NCI-H82 (cell line): ENCODE measurements at regions not wholly inside any gene's neighbourhood (a gene's known extent, or its start where the extent isn't known, plus 50 kb on each side); places are given as distances from the start of the nearest gene placed in this dataset.
"Not testable (repeated sequence)": the region's sequence is repeated elsewhere in the genome, so short reads cannot be mapped to it uniquely, and the experiment has no call there.

Experiments
- DNase-seq: peaks from one replicate; lab custom pipeline; 2025; lab: John Stamatoyannopoulos, UW

- no peak for DNase-seq
These were observed 248.8 kb downstream of the RDH14 start for GRCh38 chr2:18311420-18312195.

- no peak for DNase-seq
These were observed 250.8 kb downstream of the RDH14 start for GRCh38 chr2:18309627-18310026.

GRCh38 chr2:18309188-18309587 is 251.3 kb downstream of the RDH14 start:
- no peak for DNase-seq

GRCh38 chr2:18304849-18305248 is 255.6 kb downstream of the RDH14 start:
- no peak for DNase-seq

GRCh38 chr2:18301421-18302139 is 258.9 kb downstream of the RDH14 start:
- DNase-seq, result no peak

- DNase-seq, result no peak
These were observed 260.8 kb downstream of the RDH14 start for GRCh38 chr2:18299423-18300212.

GRCh38 chr2:18297534-18298058 is 262.9 kb downstream of the RDH14 start:
- no peak for DNase-seq

GRCh38 chr2:18290386-18290785 is 270.1 kb downstream of the RDH14 start:
- no peak for DNase-seq

- peak; percentile 31 for DNase-seq
These were observed 273.6 kb downstream of the RDH14 start for GRCh38 chr2:18286897-18287296.

GRCh38 chr2:18284331-18284730 is 276.1 kb downstream of the RDH14 start:
- no peak for DNase-seq

- DNase-seq, result no peak
These were observed 278.4 kb downstream of the RDH14 start for GRCh38 chr2:18282026-18282425.

GRCh38 chr2:18276583-18277075 is 283.8 kb downstream of the RDH14 start:
- DNase-seq, result peak; percentile 87

GRCh38 chr2:18273205-18273604 is 287.2 kb downstream of the RDH14 start:
- no peak for DNase-seq

GRCh38 chr2:18272148-18272494 is 288.3 kb downstream of the RDH14 start:
- no peak for DNase-seq

GRCh38 chr2:18271370-18272147 is 288.9 kb downstream of the RDH14 start:
- no peak for DNase-seq

GRCh38 chr2:18268400-18268799 is 292.1 kb downstream of the RDH14 start:
- peak; percentile 66 for DNase-seq

- DNase-seq, result no peak
These were observed 293.0 kb downstream of the RDH14 start for GRCh38 chr2:18267501-18267900.

- not testable (repeated sequence) for DNase-seq
These were observed 293.8 kb downstream of the RDH14 start for GRCh38 chr2:18266699-18267098.

- DNase-seq, result no peak
These were observed 294.6 kb downstream of the RDH14 start for GRCh38 chr2:18265614-18266586.

- no peak for DNase-seq
These were observed 297.9 kb downstream of the RDH14 start for GRCh38 chr2:18262601-18263000.
